H1 (cell line): ENCODE measurements at regions not wholly inside any gene's neighbourhood (a gene's known extent, or its start where the extent isn't known, plus 50 kb on each side); places are given as distances from the start of the nearest gene placed in this dataset.
"Not testable (repeated sequence)": the region's sequence is repeated elsewhere in the genome, so short reads cannot be mapped to it uniquely, and the experiment has no call there.

Experiments used
- CTCF ChIA-PET: fragments of 300-600 bp; sonication (Branson Sonifier 250); formaldehyde crosslinking; loops from one replicate; lab custom pipeline; 2021; ENCODE audit not compliant: partially characterized antibody; lab: Charles Lee
- POLR2A ChIA-PET: fragments of 300-600 bp; sonication (Branson Sonifier 250); formaldehyde crosslinking; loops from one replicate; lab custom pipeline; 2021; ENCODE audit warnings: inconsistent platforms; ENCODE audit not compliant: partially characterized antibody; lab: Charles Lee
- DNase-seq, 2 experiments: peaks; one replicate each; pipeline versions ENCODE4 v3.0.0 to v3.0.0-alpha.2; 2010 to 2022; ENCODE audit warnings: low spot score in 2 of 2, low read depth in 1 of 2, mixed read lengths in 1 of 2
- FAIRE-seq: peaks from 2 replicates; lab custom pipeline; 2011; peaks lifted over from hg19 to GRCh38; lab: Jason Lieb, UNC
- H2AFZ ChIP-seq: 2 replicates; pipeline ENCODE4 v1.8.1; 2012; ENCODE audit warnings: low read length, inconsistent platforms
- H2AK5ac ChIP-seq: 2 replicates; pipeline ENCODE4 v1.6.1; 2013; ENCODE audit warnings: low read depth, low read length
- H2BK120ac ChIP-seq: replicated peaks from 2 replicates; pipeline ENCODE3; 2013; ENCODE audit warnings: low read depth, low read length, inconsistent platforms
- H2BK12ac ChIP-seq: 2 replicates; pipeline ENCODE4 v1.6.1; 2013; ENCODE audit warnings: low read depth, low read length
- H2BK15ac ChIP-seq: 2 replicates; pipeline ENCODE4 v1.6.1; 2013; ENCODE audit warnings: low read length
- H2BK20ac ChIP-seq: 2 replicates; pipeline ENCODE4 v1.6.1; 2013; ENCODE audit warnings: low read length
- H2BK5ac ChIP-seq: 2 replicates; pipeline ENCODE4 v1.6.1; 2013; ENCODE audit warnings: low read depth, low read length
- H3K14ac ChIP-seq: 2 replicates; pipeline ENCODE4 v1.6.1; 2013; ENCODE audit warnings: inconsistent platforms; ENCODE audit not compliant: insufficient read length
- H3K18ac ChIP-seq: 2 replicates; pipeline ENCODE4 v1.6.1; 2013; ENCODE audit warnings: low read length; ENCODE audit errors: extremely low read depth
- H3K23ac ChIP-seq: 2 replicates; pipeline ENCODE4 v1.6.1; 2013; ENCODE audit warnings: inconsistent platforms; ENCODE audit not compliant: insufficient read length
- H3K23me2 ChIP-seq: 2 replicates; pipeline ENCODE4 v1.6.1; 2013; ENCODE audit warnings: low read depth, low read length
- H3K27ac ChIP-seq: 2 replicates; pipeline ENCODE4 v1.6.1; 2011; ENCODE audit warnings: low read depth, low read length, inconsistent platforms
- H3K27me3 ChIP-seq, 4 experiments: replicated peaks in 1 of 4; 1 replicate in 1 of 4; 2 replicates in 3 of 4; pipeline versions ENCODE4 v1.6.1 to v1.8.1; 2011 to 2013; ENCODE audit warnings: low read length in 3 of 4, mild to moderate bottlenecking in 3 of 4, inconsistent platforms in 2 of 4, mixed read lengths in 2 of 4, moderate library complexity in 1 of 4; ENCODE audit not compliant: control insufficient read depth in 3 of 4, insufficient read depth in 3 of 4; ENCODE audit errors: extremely low read depth in 1 of 4
- H3K36me3 ChIP-seq, 4 experiments: 2 replicates each; pipeline versions ENCODE4 v1.6.1 to v1.8.1; 2011 to 2013; ENCODE audit warnings: mild to moderate bottlenecking in 4 of 4, low read length in 3 of 4, moderate library complexity in 2 of 4, control low read depth in 1 of 4, inconsistent platforms in 1 of 4; ENCODE audit not compliant: insufficient read depth in 4 of 4, control insufficient read depth in 2 of 4
- H3K4ac ChIP-seq: replicated peaks from 2 replicates; pipeline ENCODE3; 2013; ENCODE audit warnings: low read length, low read depth, mixed read lengths, inconsistent platforms; ENCODE audit not compliant: insufficient read length
- H3K4me1 ChIP-seq, 4 experiments: replicated peaks in 1 of 4; 1 replicate in 1 of 4; 2 replicates in 3 of 4; pipeline versions ENCODE4 v1.6.1 to v1.8.1; 2011 to 2013; ENCODE audit warnings: low read length in 3 of 4, inconsistent platforms in 2 of 4, mixed read lengths in 1 of 4; ENCODE audit not compliant: insufficient read depth in 4 of 4, control insufficient read depth in 3 of 4
- H3K4me2 ChIP-seq, 2 experiments: 2 replicates each; pipeline versions ENCODE4 v1.6.1 to v1.8.1; 2011 to 2013; ENCODE audit warnings: low read depth in 2 of 2, low read length in 2 of 2, control low read depth in 1 of 2, inconsistent platforms in 1 of 2, mild to moderate bottlenecking in 1 of 2; ENCODE audit not compliant: insufficient read depth in 1 of 2
- H3K4me3 ChIP-seq, 4 experiments: fragments of 200-600, 300-600 bp in 1 of 4; sonication (generic), shearing (Covaris generic), sonication (Bioruptor Twin) in 1 of 4; 2 replicates each; pipeline versions ENCODE4 v1.5.1 to v1.8.1; 2011 to 2016; ENCODE audit warnings: low read length in 4 of 4, low read depth in 3 of 4, control low read depth in 2 of 4, inconsistent platforms in 2 of 4, mild to moderate bottlenecking in 2 of 4, mixed read lengths in 1 of 4, moderate library complexity in 1 of 4; ENCODE audit not compliant: insufficient read depth in 2 of 4; ENCODE audit errors: extremely low read depth in 1 of 4
- H3K56ac ChIP-seq: replicated peaks from 2 replicates; pipeline ENCODE3; 2013; ENCODE audit warnings: low read depth, mild to moderate bottlenecking, mixed read lengths, low read length, inconsistent platforms; ENCODE audit not compliant: insufficient read length
- H3K79me1 ChIP-seq: 2 replicates; pipeline ENCODE4 v1.6.1; 2013; ENCODE audit warnings: low read depth, low read length, control low read depth
- H3K79me2 ChIP-seq, 2 experiments: 2 replicates each; pipeline versions ENCODE4 v1.6.1 to v1.8.1; 2012 to 2013; ENCODE audit warnings: low read length in 2 of 2, mild to moderate bottlenecking in 2 of 2, inconsistent platforms in 1 of 2; ENCODE audit not compliant: insufficient read depth in 2 of 2, control insufficient read depth in 1 of 2
- H3K9ac ChIP-seq, 4 experiments: replicated peaks in 1 of 4; 1 replicate in 1 of 4; 2 replicates in 3 of 4; pipeline versions ENCODE4 v1.6.1 to v1.8.1; 2011 to 2013; ENCODE audit warnings: low read depth in 3 of 4, low read length in 3 of 4, control low read depth in 2 of 4, mild to moderate bottlenecking in 2 of 4, moderate library complexity in 2 of 4, inconsistent platforms in 1 of 4; ENCODE audit errors: extremely low read depth in 1 of 4
- H3K9me3 ChIP-seq, 2 experiments: 2 replicates each; pipeline versions ENCODE4 v1.6.1 to v1.8.1; 2012 to 2013; ENCODE audit warnings: mild to moderate bottlenecking in 2 of 2, moderate library complexity in 2 of 2, control low read depth in 1 of 2, inconsistent platforms in 1 of 2, low read depth in 1 of 2, low read length in 1 of 2, mixed read lengths in 1 of 2; ENCODE audit not compliant: insufficient read depth in 2 of 2
- H4K20me1 ChIP-seq, 2 experiments: replicated peaks in 1 of 2; 2 replicates each; pipeline versions ENCODE3 to v1.8.1; 2011 to 2013; ENCODE audit warnings: inconsistent platforms in 2 of 2, low read length in 2 of 2, mild to moderate bottlenecking in 1 of 2; ENCODE audit not compliant: insufficient read depth in 2 of 2, control insufficient read depth in 1 of 2
- H4K5ac ChIP-seq: 2 replicates; pipeline ENCODE4 v1.6.1; 2013; ENCODE audit warnings: low read length, low read depth, mixed read lengths, inconsistent platforms; ENCODE audit not compliant: insufficient read length
- H4K8ac ChIP-seq: 2 replicates; pipeline ENCODE4 v1.8.0; 2013; ENCODE audit warnings: mild to moderate bottlenecking, moderate library complexity, low read length, inconsistent platforms; ENCODE audit not compliant: insufficient read depth; ENCODE audit errors: extremely low read depth
- H4K91ac ChIP-seq: replicated peaks from 2 replicates; pipeline ENCODE3; 2013; ENCODE audit warnings: low read length, mixed read lengths, inconsistent platforms; ENCODE audit not compliant: insufficient read length
- ASH2L ChIP-seq: fragments of 200-600, 300-600 bp; sonication (generic); IDR thresholded peaks from one replicate; pipeline ENCODE4 v1.7.1; 2017; ENCODE audit warnings: low read length
- CTBP2 ChIP-seq: IDR thresholded peaks from 2 replicates; pipeline ENCODE4 v1.7.0; 2011; ENCODE audit warnings: borderline replicate concordance, mild to moderate bottlenecking, moderate library complexity, mixed read lengths, low read length; ENCODE audit not compliant: insufficient read depth, insufficient read length
- HDAC6 ChIP-seq: IDR thresholded peaks from one replicate; pipeline ENCODE4 v1.7.1; 2012; ENCODE audit warnings: low read depth, mild to moderate bottlenecking, inconsistent platforms, low read length, moderate library complexity
- POU5F1 ChIP-seq: IDR thresholded peaks from 2 replicates; pipeline ENCODE4 v1.6.1; 2011; ENCODE audit warnings: low read depth, mild to moderate bottlenecking, low read length, moderate library complexity

DNA sequence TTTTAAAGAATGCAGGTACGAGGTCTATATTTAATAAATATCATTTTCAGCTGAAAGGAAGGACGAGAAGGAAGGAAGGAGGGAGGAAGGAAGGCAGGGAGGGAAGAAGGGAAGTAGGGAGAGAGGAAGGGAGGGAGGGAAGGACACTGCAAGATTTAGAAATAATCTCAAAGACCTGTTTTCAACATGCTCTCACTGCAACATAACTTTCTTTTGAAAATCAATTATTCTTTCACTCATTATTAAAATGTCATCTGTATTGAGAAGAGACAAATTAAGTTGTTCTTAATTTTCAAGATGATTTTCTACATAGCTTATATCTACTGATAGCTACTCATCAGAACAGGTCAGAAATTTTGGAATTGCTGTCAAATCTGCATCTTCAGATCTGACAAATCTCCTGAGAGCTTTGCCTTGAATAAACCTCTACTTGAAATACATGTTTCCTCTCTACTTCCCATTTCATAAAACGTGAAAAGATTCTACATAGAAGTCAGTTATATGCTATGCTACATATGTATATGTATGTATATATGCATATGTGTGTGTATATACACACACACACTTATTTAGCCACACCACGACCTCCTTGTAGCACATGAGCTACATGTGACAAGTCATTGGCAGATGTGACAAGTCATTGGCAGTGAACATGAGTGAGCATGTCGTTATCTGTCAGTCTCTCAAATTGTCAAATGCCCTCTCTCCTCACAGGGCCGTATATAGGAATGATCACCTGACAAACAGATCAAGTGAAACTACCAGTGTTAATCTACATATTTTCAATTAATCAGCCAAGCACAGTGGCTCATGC lies 241.6 kb downstream of the LY86 start (continued):
- TF ChIP-seq CTBP2 (no peak), HDAC6 (no peak), POU5F1 (no peak), ASH2L (no peak)
- TF ChIP-seq, all 59 proteins: peak for 0

DNA sequence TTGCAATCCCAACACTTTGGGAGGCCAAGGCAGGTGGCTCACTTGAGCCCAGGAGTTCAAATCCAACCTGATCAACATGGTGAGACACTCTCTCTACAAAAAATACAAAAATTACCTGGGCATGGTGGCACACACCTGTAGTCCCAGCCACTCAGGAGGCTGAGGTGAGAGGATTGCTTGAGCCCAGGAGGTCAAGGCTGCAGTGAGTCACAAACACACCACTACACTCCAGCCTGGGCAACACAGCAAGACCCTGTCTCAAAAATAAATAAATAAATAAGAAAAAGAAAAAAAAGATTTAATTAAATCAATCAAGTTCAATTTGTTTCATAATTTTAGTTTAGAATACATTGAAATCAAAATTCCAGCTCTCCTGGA lies 242.2 kb downstream of the LY86 start:
- CTCF ChIA-PET, H3K4me2 ChIP-seq, H3K27me3 ChIP-seq, H3K23ac ChIP-seq, H3K79me2 ChIP-seq, H4K5ac ChIP-seq, H2BK15ac ChIP-seq, H3K9me3 ChIP-seq, H3K9ac ChIP-seq, DNase-seq, H2BK120ac ChIP-seq, H2BK5ac ChIP-seq, POLR2A ChIA-PET, H3K56ac ChIP-seq, H4K8ac ChIP-seq, H2BK20ac ChIP-seq, H3K79me1 ChIP-seq, H3K36me3 ChIP-seq, H2AFZ ChIP-seq, H2AK5ac ChIP-seq, H2BK12ac ChIP-seq, H3K4me1 ChIP-seq, H3K18ac ChIP-seq, H3K4me3 ChIP-seq, H3K14ac ChIP-seq, FAIRE-seq, H3K23me2 ChIP-seq, H3K27ac ChIP-seq, H4K91ac ChIP-seq, H3K4ac ChIP-seq, H4K20me1 ChIP-seq: not testable (repeated sequence)
